ENCODE measurements at regions not wholly inside any gene's neighbourhood (a gene's known extent, or its start where the extent isn't known, plus 50 kb on each side); places are given as distances from the start of the nearest gene placed in this dataset.
"Not testable (repeated sequence)": the region's sequence is repeated elsewhere in the genome, so short reads cannot be mapped to it uniquely, and the experiment has no call there.

DNA sequence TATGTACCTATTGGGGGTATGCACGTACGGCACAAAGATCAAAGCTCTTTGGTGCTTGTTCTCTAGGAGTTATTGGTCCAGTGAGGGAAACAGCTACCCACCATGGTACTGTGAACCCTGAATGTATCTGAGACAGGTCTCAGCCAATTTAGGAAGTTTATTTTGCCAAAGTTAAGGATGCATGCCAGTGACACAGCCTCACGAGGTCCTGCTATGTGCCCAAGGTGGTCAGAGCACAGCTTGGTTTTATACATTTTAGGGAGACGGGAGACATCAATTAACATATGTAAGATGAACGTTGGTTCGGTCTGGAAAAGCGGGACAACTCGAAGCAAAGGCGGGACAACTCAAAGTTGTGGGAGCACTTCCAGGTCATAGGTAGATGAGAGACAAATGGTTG, 75.8 kb downstream of the SOWAHC start:
- CTCF ChIA-PET: no interaction called here
- POLR2A ChIA-PET: no interaction called here
- DNase-seq (ENCODE audit: extremely low spot score): no peak
- no peak for TF ChIP-seq TARDBP (IDR thresholded peaks at IDR 0.05)
- TF ChIP-seq SUZ12 (IDR thresholded peaks at IDR 0.05): no peak
- TF ChIP-seq NFRKB (IDR thresholded peaks at IDR 0.05): no peak
- TF ChIP-seq ZNF384 (IDR thresholded peaks at IDR 0.05): no peak
- no peak for TF ChIP-seq FOXK2 (IDR thresholded peaks at IDR 0.05)
- TF ChIP-seq ARNT (IDR thresholded peaks at IDR 0.05): no peak

DNA sequence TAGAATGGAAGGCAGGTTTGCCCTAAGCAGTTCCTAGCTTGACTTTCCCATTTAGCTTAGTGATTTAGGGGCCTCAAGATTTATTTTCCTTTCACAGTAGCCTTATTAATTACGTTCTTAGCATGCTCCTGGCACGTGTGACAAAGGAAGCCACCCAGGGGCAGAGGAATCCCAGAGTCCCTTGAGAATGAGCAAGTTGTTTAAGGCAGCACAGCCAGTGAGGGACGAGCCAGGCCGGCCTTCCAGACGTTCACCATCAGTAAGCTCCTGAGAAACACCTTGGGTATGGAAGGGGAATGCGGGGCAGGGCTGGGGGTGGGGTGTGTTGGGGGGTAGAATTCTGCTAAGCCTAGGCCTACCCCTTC, 76.3 kb downstream of the SOWAHC start:
- CTCF ChIA-PET: no interaction called here
- no peak for TF ChIP-seq L3MBTL2 (conservative IDR thresholded peaks at IDR 0.05)
- no peak for TF ChIP-seq FOXK2 (IDR thresholded peaks at IDR 0.05)
- no peak for TF ChIP-seq CTBP1 (IDR thresholded peaks at IDR 0.05; ENCODE audit: borderline replicate concordance)
- TF ChIP-seq SP1 (IDR thresholded peaks at IDR 0.05): no peak
- TF ChIP-seq LEF1 (IDR thresholded peaks at IDR 0.05; ENCODE audit: borderline replicate concordance): no peak
- TF ChIP-seq NFRKB (IDR thresholded peaks at IDR 0.05): no peak
- TF ChIP-seq ARNT (IDR thresholded peaks at IDR 0.05): no peak
- TF ChIP-seq FOXA1 (IDR thresholded peaks at IDR 0.05): no peak
- TF ChIP-seq TARDBP (IDR thresholded peaks at IDR 0.05): no peak
- DNase-seq (ENCODE audit: extremely low spot score): no peak
- POLR2A ChIA-PET: no interaction called here

GRCh38 chr2:109690822-109691541, 76.8 kb downstream of the SOWAHC start:
- POLR2A ChIA-PET: no interaction called here
- TF ChIP-seq FOXA1 (IDR thresholded peaks at IDR 0.05) (no peak), ARNT (IDR thresholded peaks at IDR 0.05) (no peak), ELF4 (IDR thresholded peaks at IDR 0.05) (no peak), ZNF384 (IDR thresholded peaks at IDR 0.05) (no peak), LEF1 (IDR thresholded peaks at IDR 0.05; ENCODE audit: borderline replicate concordance) (no peak), NFRKB (IDR thresholded peaks at IDR 0.05) (no peak), L3MBTL2 (conservative IDR thresholded peaks at IDR 0.05) (no peak), TARDBP (IDR thresholded peaks at IDR 0.05) (no peak), SP1 (IDR thresholded peaks at IDR 0.05) (no peak), FOXM1 (IDR thresholded peaks at IDR 0.05; ENCODE audit: borderline replicate concordance) (no peak), HDGF (IDR thresholded peaks at IDR 0.05; ENCODE audit: borderline replicate concordance) (no peak), BHLHE40 (IDR thresholded peaks at IDR 0.05; ENCODE audit: borderline replicate concordance) (no peak), SUZ12 (IDR thresholded peaks at IDR 0.05) (no peak), CTBP1 (IDR thresholded peaks at IDR 0.05; ENCODE audit: borderline replicate concordance) (no peak)
- TF ChIP-seq, protein P1, sequence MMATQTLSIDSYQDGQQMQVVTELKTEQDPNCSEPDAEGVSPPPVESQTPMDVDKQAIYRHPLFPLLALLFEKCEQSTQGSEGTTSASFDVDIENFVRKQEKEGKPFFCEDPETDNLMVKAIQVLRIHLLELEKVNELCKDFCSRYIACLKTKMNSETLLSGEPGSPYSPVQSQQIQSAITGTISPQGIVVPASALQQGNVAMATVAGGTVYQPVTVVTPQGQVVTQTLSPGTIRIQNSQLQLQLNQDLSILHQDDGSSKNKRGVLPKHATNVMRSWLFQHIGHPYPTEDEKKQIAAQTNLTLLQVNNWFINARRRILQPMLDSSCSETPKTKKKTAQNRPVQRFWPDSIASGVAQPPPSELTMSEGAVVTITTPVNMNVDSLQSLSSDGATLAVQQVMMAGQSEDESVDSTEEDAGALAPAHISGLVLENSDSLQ (IDR thresholded peaks at IDR 0.05): no peak
- CTCF ChIA-PET: no interaction called here
- DNase-seq (ENCODE audit: extremely low spot score): no peak

DNA sequence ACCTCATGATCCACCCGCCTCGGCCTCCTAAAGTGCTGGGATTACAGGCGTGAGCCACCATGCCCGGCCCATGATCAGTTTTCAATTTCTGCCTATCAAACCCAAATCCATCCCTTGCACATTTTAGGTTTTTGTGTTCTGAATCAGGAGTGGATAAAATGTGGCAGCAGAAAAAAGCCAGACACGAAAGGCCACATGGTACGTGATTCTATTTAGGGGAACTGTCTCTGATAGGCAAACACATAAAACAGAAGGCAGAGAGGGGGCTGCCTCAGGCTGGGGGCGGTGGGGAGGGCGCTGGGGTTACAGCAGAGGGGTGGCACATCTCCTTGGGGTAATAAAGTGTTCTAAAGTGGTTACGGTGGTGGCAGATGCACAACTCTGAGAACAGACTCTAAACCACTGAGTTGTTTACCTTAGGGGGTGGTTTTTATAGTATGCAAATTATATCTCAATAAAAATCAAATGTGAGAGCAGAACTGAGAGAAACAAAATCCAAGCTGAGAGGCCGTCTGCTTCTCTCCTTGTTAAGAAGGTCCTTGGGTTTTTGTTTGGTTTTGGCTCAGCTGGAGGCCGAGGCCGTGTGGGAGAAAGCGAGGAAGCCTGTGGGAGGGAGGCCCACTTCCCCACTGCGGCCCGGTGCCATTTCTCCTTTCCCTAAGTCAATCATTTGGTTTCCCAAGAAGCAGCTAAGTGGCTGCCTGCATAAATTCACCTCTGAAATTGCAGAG, 78.0 kb downstream of the SOWAHC start:
- ChIA-PET CTCF (no interaction called here), POLR2A (no interaction called here)
- peak; percentile 25 for DNase-seq (ENCODE audit: extremely low spot score)
- TF ChIP-seq L3MBTL2 (conservative IDR thresholded peaks at IDR 0.05): peak; percentile 25; the same call in 1 of the 2 replicates
- no peak for TF ChIP-seq SP1 (IDR thresholded peaks at IDR 0.05)

DNA sequence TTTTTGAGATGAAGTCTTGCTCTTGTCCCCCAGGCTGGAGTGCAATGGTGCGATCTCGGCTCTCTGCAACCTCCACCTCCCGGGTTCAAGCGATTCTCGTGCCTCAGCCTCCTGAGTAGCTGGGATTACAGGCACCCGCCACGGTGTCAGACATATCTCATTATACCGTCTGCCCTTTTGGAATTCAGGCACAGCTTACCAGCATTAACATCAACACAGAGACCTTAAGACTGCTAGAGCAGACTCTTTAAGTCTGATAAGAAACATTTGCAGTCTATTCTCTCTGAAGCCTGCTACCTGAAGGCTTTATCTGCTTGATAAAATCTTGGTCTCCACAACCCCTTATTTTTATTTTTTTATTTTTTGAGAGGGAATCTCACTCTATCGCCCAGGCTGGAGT, 78.7 kb downstream of the SOWAHC start:
- POLR2A ChIA-PET; CTCF ChIA-PET; DNase-seq (ENCODE audit: extremely low spot score): not testable (repeated sequence)

- CTCF ChIA-PET; POLR2A ChIA-PET; DNase-seq (ENCODE audit: extremely low spot score): not testable (repeated sequence)
Observed at GRCh38 chr2:109693292-109693691, 79.1 kb downstream of the SOWAHC start.

DNA sequence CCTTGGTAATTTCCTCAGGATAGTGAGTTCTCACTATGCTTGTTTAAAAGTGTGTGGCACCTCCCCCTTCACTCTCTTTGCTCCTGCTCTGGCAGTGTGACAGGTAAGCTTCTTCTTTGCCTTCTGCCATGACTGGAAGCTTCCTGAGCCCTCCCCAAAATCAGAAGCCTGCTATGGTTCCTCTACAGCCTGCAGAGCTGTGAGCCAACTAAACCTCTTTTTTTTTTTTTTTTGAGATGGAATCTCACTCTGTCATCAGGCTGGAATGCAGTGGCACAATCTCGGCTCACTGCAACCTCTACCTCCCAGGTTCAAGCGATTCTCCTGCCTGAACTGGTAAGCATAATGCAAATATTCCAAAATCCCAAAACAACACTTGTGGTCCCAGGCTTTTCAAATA, 80.0 kb downstream of the SOWAHC start:
- ChIA-PET POLR2A (interaction anchor here (0.8 to 1.8 kb wide), 2 partner anchors 20 to 80 kb away, joined by 3 to 6 read pairs; partner anchors contain the start of gene SOWAHC), CTCF (no interaction called here)
- TF ChIP-seq ZNF384 (IDR thresholded peaks at IDR 0.05) (peak; percentile 47), BHLHE40 (IDR thresholded peaks at IDR 0.05; ENCODE audit: borderline replicate concordance) (no peak)
- no peak for DNase-seq (ENCODE audit: extremely low spot score)

DNA sequence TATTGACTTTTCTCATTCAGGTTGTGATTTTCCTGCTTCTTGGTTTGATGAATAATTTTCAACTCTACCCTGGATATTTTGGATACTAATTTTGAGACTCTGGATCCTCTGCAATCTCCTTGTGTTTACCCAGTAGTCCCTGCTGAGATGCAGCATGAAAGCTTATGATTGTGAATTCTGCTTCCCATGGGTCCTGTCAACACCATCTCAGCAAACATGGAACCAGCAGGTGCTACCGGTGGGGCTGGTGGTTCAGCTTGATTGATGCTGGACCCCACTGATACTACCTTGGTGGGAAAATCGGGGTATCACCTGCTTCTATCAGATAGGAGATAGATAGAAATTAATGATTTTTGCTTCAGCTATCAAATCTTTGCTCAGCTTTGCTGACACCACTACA, 81.1 kb downstream of the SOWAHC start:
- POLR2A ChIA-PET: interaction anchor here (1.8 kb wide), 1 partner anchor 81 kb away, joined by 6 read pairs; the partner anchor contains the start of gene SOWAHC
- no peak for DNase-seq (ENCODE audit: extremely low spot score)
- CTCF ChIA-PET: no interaction called here
- TF ChIP-seq FOXM1 (IDR thresholded peaks at IDR 0.05; ENCODE audit: borderline replicate concordance) (no peak), BHLHE40 (IDR thresholded peaks at IDR 0.05; ENCODE audit: borderline replicate concordance) (no peak), FOXK2 (IDR thresholded peaks at IDR 0.05) (no peak), TARDBP (IDR thresholded peaks at IDR 0.05) (no peak)

DNA sequence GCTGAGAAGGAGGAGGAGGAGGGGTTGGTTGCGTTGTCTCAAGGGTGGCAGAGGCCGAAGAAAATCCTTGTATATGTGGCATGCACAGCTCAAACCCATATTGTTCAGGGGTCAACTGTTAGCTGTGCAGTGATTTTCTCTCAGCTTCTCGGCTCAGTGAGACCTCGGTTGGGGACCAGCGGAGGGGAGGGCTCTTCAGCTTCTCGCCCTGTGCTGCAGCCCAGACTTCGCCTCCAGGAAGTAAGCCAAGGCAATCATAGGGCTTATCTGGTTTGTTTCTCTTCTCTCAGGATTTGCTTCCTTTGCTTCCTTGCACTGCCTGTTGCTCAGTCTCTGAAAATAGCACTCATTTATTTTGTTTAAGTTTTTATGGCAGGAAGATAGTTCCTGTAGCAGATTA, 85.5 kb downstream of the SOWAHC start:
- POLR2A ChIA-PET: no interaction called here

More for the DNA sequence above, 85.5 kb downstream of the SOWAHC start:
- no peak for DNase-seq (ENCODE audit: extremely low spot score)
- no peak for TF ChIP-seq SUZ12 (IDR thresholded peaks at IDR 0.05)
- no peak for TF ChIP-seq TARDBP (IDR thresholded peaks at IDR 0.05)
- no peak for TF ChIP-seq HDGF (IDR thresholded peaks at IDR 0.05; ENCODE audit: borderline replicate concordance)
- TF ChIP-seq FOXM1 (IDR thresholded peaks at IDR 0.05; ENCODE audit: borderline replicate concordance): no peak
- no peak for TF ChIP-seq ZNF384 (IDR thresholded peaks at IDR 0.05)
- TF ChIP-seq FOXA1 (IDR thresholded peaks at IDR 0.05): no peak
- TF ChIP-seq, protein P1 (IDR thresholded peaks at IDR 0.05): no peak
- no peak for TF ChIP-seq L3MBTL2 (conservative IDR thresholded peaks at IDR 0.05)
- TF ChIP-seq LEF1 (IDR thresholded peaks at IDR 0.05; ENCODE audit: borderline replicate concordance): no peak
- no peak for TF ChIP-seq FOXK2 (IDR thresholded peaks at IDR 0.05)
- TF ChIP-seq BHLHE40 (IDR thresholded peaks at IDR 0.05; ENCODE audit: borderline replicate concordance): no peak
- TF ChIP-seq NFRKB (IDR thresholded peaks at IDR 0.05): no peak
- TF ChIP-seq SP1 (IDR thresholded peaks at IDR 0.05): no peak
- TF ChIP-seq ARNT (IDR thresholded peaks at IDR 0.05): no peak
- CTCF ChIA-PET: no interaction called here
